ENCODE measurements at regions not wholly inside any gene's neighbourhood (a gene's known extent, or its start where the extent isn't known, plus 50 kb on each side); places are given as distances from the start of the nearest gene placed in this dataset.

DNA sequence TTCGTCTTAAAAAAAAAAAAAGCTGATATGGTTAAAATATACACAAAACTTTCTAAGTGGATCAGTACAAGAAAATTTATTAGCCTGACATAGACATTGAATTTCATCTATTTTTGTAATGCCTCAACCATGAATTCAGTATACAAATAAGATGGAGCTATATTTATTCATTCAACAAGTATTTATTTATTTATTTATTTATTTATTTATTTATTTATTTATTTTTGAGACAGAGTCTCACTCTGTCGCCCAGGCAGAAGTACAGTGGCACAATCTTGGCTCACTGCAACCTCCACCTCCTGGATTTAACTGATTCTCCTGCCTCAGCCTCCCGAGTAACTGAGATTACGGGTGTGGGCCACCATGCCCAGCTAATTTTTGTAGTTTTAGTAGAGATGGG is 78.5 kb upstream of the GSX1 start:
- TF ChIP-seq, protein P1, sequence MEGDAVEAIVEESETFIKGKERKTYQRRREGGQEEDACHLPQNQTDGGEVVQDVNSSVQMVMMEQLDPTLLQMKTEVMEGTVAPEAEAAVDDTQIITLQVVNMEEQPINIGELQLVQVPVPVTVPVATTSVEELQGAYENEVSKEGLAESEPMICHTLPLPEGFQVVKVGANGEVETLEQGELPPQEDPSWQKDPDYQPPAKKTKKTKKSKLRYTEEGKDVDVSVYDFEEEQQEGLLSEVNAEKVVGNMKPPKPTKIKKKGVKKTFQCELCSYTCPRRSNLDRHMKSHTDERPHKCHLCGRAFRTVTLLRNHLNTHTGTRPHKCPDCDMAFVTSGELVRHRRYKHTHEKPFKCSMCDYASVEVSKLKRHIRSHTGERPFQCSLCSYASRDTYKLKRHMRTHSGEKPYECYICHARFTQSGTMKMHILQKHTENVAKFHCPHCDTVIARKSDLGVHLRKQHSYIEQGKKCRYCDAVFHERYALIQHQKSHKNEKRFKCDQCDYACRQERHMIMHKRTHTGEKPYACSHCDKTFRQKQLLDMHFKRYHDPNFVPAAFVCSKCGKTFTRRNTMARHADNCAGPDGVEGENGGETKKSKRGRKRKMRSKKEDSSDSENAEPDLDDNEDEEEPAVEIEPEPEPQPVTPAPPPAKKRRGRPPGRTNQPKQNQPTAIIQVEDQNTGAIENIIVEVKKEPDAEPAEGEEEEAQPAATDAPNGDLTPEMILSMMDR (conservative IDR thresholded peaks at IDR 0.05; ENCODE audit: low read depth in 2 of 2), result no peak
- TF ChIP-seq POLR2AphosphoS5 (IDR thresholded peaks at IDR 0.05; ENCODE audit: low read depth), result no peak
- TF ChIP-seq EZH2 (IDR thresholded peaks at IDR 0.05; ENCODE audit: low read depth, unreplicated experiment), result no peak
- no peak for TF ChIP-seq ZNF331 (CRISPR knock-in tag; IDR thresholded peaks at IDR 0.05; ENCODE audit: low read depth)
